Coronary artery (tissue), 2 donors: ENCODE measurements at regions not wholly inside any gene's neighbourhood (a gene's known extent, or its start where the extent isn't known, plus 50 kb on each side); places are given as distances from the start of the nearest gene placed in this dataset.
A peak's percentile ranks its signal among the peaks of the same experiment; 100 is the strongest.
"Not testable (repeated sequence)": the region's sequence is repeated elsewhere in the genome, so short reads cannot be mapped to it uniquely, and the experiment has no call there.

Experiments used
- DNase-seq: peaks from one replicate; pipeline ENCODE4 v3.0.0-alpha.2; 2017; ENCODE audit warnings: low spot score
- H3K27ac ChIP-seq, 2 donors: fragments of 200-600 bp; sonication (generic); one replicate each; pipeline ENCODE4 v1.5.1; 2016 to 2019
- H3K4me3 ChIP-seq: fragments of 200-600 bp; sonication (generic); 2 replicates; pipeline ENCODE4 v1.5.1; 2016; ENCODE audit warnings: mild to moderate bottlenecking, moderate library complexity
- CTCF ChIP-seq: fragments of 200-600 bp; sonication (generic); IDR thresholded peaks from one replicate; pipeline ENCODE4 v1.5.1; 2019; ENCODE audit warnings: antibody characterized with exemption

- Histone ChIP-seq H3K4me3 (peak overlapping the region; percentile 46), H3K27ac (peak overlapping the region; percentile 94 to 95)
- no peak for TF ChIP-seq CTCF
- DNase-seq = peak; percentile 69
These were observed 70.3 kb upstream of the WNT7B start for GRCh38 chr22:46047226-46047625.

GRCh38 chr22:46047841-46048595 is 71.1 kb upstream of the WNT7B start:
- Histone ChIP-seq H3K27ac (peak overlapping the region; percentile 94 to 95), H3K4me3 (peak overlapping the region; percentile 46)
- peak; percentile 78 for DNase-seq
- no peak for TF ChIP-seq CTCF

GRCh38 chr22:46048661-46049060 is 71.7 kb upstream of the WNT7B start:
- DNase-seq = peak; percentile 50
- peak overlapping the region; percentile 43 to 94 for H3K27ac ChIP-seq
- not testable (repeated sequence) for H3K4me3 ChIP-seq

GRCh38 chr22:46049726-46050450 is 72.9 kb upstream of the WNT7B start:
- no peak for TF ChIP-seq CTCF
- Histone ChIP-seq H3K27ac (peak overlapping the region; percentile 98 to 100), H3K4me3 (no peak overlapping the region)
- peak; percentile 74 for DNase-seq

GRCh38 chr22:46050451-46050845 is 73.5 kb upstream of the WNT7B start:
- Histone ChIP-seq H3K27ac (peak overlapping the region; percentile 98 to 100), H3K4me3 (no peak overlapping the region)
- DNase-seq = peak; percentile 59
- TF ChIP-seq CTCF = no peak

GRCh38 chr22:46050916-46051614 is 74.1 kb upstream of the WNT7B start:
- DNase-seq = peak; percentile 69
- peak overlapping the region; percentile 98 to 100 for H3K27ac ChIP-seq
- H3K4me3 ChIP-seq = no peak overlapping the region
- no peak for TF ChIP-seq CTCF

GRCh38 chr22:46051646-46052045 is 74.7 kb upstream of the WNT7B start:
- no peak overlapping the region for H3K4me3 ChIP-seq
- DNase-seq = no peak
- no peak for TF ChIP-seq CTCF
- peak overlapping the region; percentile 98 to 100 for H3K27ac ChIP-seq
